Stimulated activated CD4-positive, alpha-beta T cell treated with anti-CD3 and anti-CD28 coated beads, Interleukin-15, amount 100 ng/mL, for 24 hours (primary cell): ENCODE measurements at regions not wholly inside any gene's neighbourhood (a gene's known extent, or its start where the extent isn't known, plus 50 kb on each side); places are given as distances from the start of the nearest gene placed in this dataset.
"Not testable (repeated sequence)": the region's sequence is repeated elsewhere in the genome, so short reads cannot be mapped to it uniquely, and the experiment has no call there.

Experiments
- DNase-seq: peaks from one replicate; pipeline ENCODE4 v3.0.0-alpha.2; 2020

GRCh38 chr1:224023122-224023521, 90.8 kb upstream of the FBXO28 start:
- not testable (repeated sequence) for DNase-seq

GRCh38 chr1:224022249-224022970, 91.5 kb upstream of the FBXO28 start:
- not testable (repeated sequence) for DNase-seq

- DNase-seq = not testable (repeated sequence)
Observed at GRCh38 chr1:224019866-224020265, 94.0 kb upstream of the FBXO28 start.

GRCh38 chr1:224015782-224016181, 98.1 kb upstream of the FBXO28 start:
- not testable (repeated sequence) for DNase-seq

- DNase-seq = no peak
Observed at GRCh38 chr1:224014330-224014649, 99.6 kb upstream of the FBXO28 start.

GRCh38 chr1:224013626-224014329, 100.1 kb upstream of the FBXO28 start:
- not testable (repeated sequence) for DNase-seq

GRCh38 chr1:224012807-224013434, 101.0 kb upstream of the FBXO28 start:
- DNase-seq = not testable (repeated sequence)

GRCh38 chr1:224012162-224012561, 101.7 kb upstream of the FBXO28 start:
- not testable (repeated sequence) for DNase-seq

GRCh38 chr1:224011751-224012150, 102.2 kb upstream of the FBXO28 start:
- DNase-seq = not testable (repeated sequence)

GRCh38 chr1:224011153-224011552, 102.8 kb upstream of the FBXO28 start:
- not testable (repeated sequence) for DNase-seq

- DNase-seq = not testable (repeated sequence)
Observed at GRCh38 chr1:224005973-224006372, 107.9 kb upstream of the FBXO28 start.

GRCh38 chr1:224004552-224005315, 109.2 kb upstream of the FBXO28 start:
- DNase-seq = peak; percentile 50

- not testable (repeated sequence) for DNase-seq
Observed at GRCh38 chr1:224003896-224004295, 110.0 kb upstream of the FBXO28 start.

- DNase-seq = not testable (repeated sequence)
Observed at GRCh38 chr1:224001757-224002156, 112.2 kb upstream of the FBXO28 start.

GRCh38 chr1:223999761-224000160, 114.2 kb upstream of the FBXO28 start:
- DNase-seq = not testable (repeated sequence)

- DNase-seq = not testable (repeated sequence)
Observed at GRCh38 chr1:223998676-223999455, 115.0 kb upstream of the FBXO28 start.

GRCh38 chr1:223996376-223996775, 117.5 kb upstream of the FBXO28 start:
- not testable (repeated sequence) for DNase-seq

- DNase-seq = peak; percentile 100
Observed at GRCh38 chr1:223992456-223993246, 121.3 kb upstream of the FBXO28 start.

- not testable (repeated sequence) for DNase-seq
Observed at GRCh38 chr1:223991297-223991857, 122.5 kb upstream of the FBXO28 start.

GRCh38 chr1:223961985-223962384, 116.2 kb upstream of the TP53BP2 start:
- DNase-seq = not testable (repeated sequence)

GRCh38 chr1:223952801-223953200, 107.1 kb upstream of the TP53BP2 start:
- not testable (repeated sequence) for DNase-seq
